WTC11 (cell line): ENCODE measurements at regions not wholly inside any gene's neighbourhood (a gene's known extent, or its start where the extent isn't known, plus 50 kb on each side); places are given as distances from the start of the nearest gene placed in this dataset.
"Not testable (repeated sequence)": the region's sequence is repeated elsewhere in the genome, so short reads cannot be mapped to it uniquely, and the experiment has no call there.

Source experiments
- ATAC-seq: fragments of 200-7000 bp; cut with Tn5 transposase; 2 replicates; pipeline ENCODE4 v1.10.0; 2021; ENCODE audit warnings: mild to moderate bottlenecking, moderate library complexity
- CTCF ChIA-PET: fragments of 300-600 bp; sonication (Branson Sonifier 250); formaldehyde crosslinking; loops from one replicate; lab custom pipeline; 2021; ENCODE audit warnings: antibody characterized with exemption; lab: Charles Lee
- POLR2A ChIA-PET: fragments of 350-600 bp; sonication (Branson Sonifier 250); formaldehyde crosslinking; loops from one replicate; lab custom pipeline; 2021; ENCODE audit warnings: antibody characterized with exemption; lab: Charles Lee
- DNase-seq: peaks from one replicate; pipeline ENCODE4 v3.0.0; 2021; ENCODE audit warnings: low spot score
- H3K27ac Mint-ChIP-seq: 2 replicates; pipeline ENCODE4 v1.8.0; 2021; ENCODE audit warnings: mixed read lengths
- H3K27me3 Mint-ChIP-seq: 2 replicates; pipeline ENCODE4 v1.8.0; 2021; ENCODE audit warnings: low read depth, mild to moderate bottlenecking, moderate library complexity, mixed read lengths
- H3K36me3 Mint-ChIP-seq: 2 replicates; pipeline ENCODE4 v1.8.0; 2021; ENCODE audit warnings: mixed read lengths
- H3K4me1 Mint-ChIP-seq: 2 replicates; pipeline ENCODE4 v1.8.0; 2022; ENCODE audit warnings: mixed read lengths
- H3K4me3 Mint-ChIP-seq: 2 replicates; pipeline ENCODE4 v1.8.0; 2021; ENCODE audit warnings: mild to moderate bottlenecking, moderate library complexity, mixed read lengths
- H3K9me3 Mint-ChIP-seq: 2 replicates; pipeline ENCODE4 v1.8.0; 2021; ENCODE audit warnings: mixed read lengths
- ERG ChIP-seq: fragments of 250-450 bp; sonication (Bioruptor Pico); IDR thresholded peaks from 2 replicates; pipeline ENCODE4 v1.8.0; 2021; ENCODE audit warnings: mild to moderate bottlenecking
- FOXP4 ChIP-seq: sonication (generic); formaldehyde crosslinking; IDR thresholded peaks from 2 replicates; pipeline ENCODE4 v1.8.0; 2022; ENCODE audit warnings: mild to moderate bottlenecking, missing genetic modification reagents
- IRF2 ChIP-seq: sonication (generic); formaldehyde crosslinking; IDR thresholded peaks from 2 replicates; pipeline ENCODE4 v1.8.0; 2022; ENCODE audit warnings: low read depth, missing genetic modification reagents, borderline replicate concordance
- NR2C2 ChIP-seq: sonication (generic); formaldehyde crosslinking; IDR thresholded peaks from 2 replicates; pipeline ENCODE4 v1.8.0; 2022; ENCODE audit warnings: mild to moderate bottlenecking, missing genetic modification reagents
- NR3C1 ChIP-seq: sonication (generic); formaldehyde crosslinking; conservative IDR thresholded peaks from 2 replicates; pipeline ENCODE4 v1.8.1; 2023; ENCODE audit warnings: low read depth, mild to moderate bottlenecking, missing genetic modification reagents
- OVOL2 ChIP-seq: fragments of 250-450 bp; sonication (Bioruptor Pico); IDR thresholded peaks from 2 replicates; pipeline ENCODE4 v1.9.0; 2021; ENCODE audit warnings: mild to moderate bottlenecking, borderline replicate concordance
- RELA ChIP-seq: sonication (generic); formaldehyde crosslinking; IDR thresholded peaks from 2 replicates; pipeline ENCODE4 v1.8.1; 2022; ENCODE audit warnings: missing genetic modification reagents, mild to moderate bottlenecking, borderline replicate concordance
- RORB ChIP-seq: fragments of 250-450 bp; sonication (Bioruptor Pico); IDR thresholded peaks from 2 replicates; pipeline ENCODE4 v1.9.0; 2021; ENCODE audit warnings: mild to moderate bottlenecking
- STAT6 ChIP-seq: sonication (generic); formaldehyde crosslinking; conservative IDR thresholded peaks from 2 replicates; pipeline ENCODE4 v1.8.1; 2023; ENCODE audit warnings: mild to moderate bottlenecking, low read depth, missing genetic modification reagents, moderate library complexity
- TP53 ChIP-seq: sonication (generic); formaldehyde crosslinking; IDR thresholded peaks from 2 replicates; pipeline ENCODE4 v1.8.1; 2023; ENCODE audit warnings: mild to moderate bottlenecking, missing genetic modification reagents
- USF2 ChIP-seq: sonication (generic); formaldehyde crosslinking; IDR thresholded peaks from 2 replicates; pipeline ENCODE4 v1.8.1; 2023; ENCODE audit warnings: mild to moderate bottlenecking, missing genetic modification reagents, moderate library complexity
- ZNF263 ChIP-seq: sonication (generic); formaldehyde crosslinking; IDR thresholded peaks from 2 replicates; pipeline ENCODE4 v1.8.1; 2022; ENCODE audit warnings: low read depth, mild to moderate bottlenecking, moderate library complexity, missing genetic modification reagents

GRCh38 chrX:3787856-3788255, 74.4 kb upstream of the PRKX start:
- POLR2A ChIA-PET = no interaction called here
- no peak overlapping the region for H3K27ac Mint-ChIP-seq
- CTCF ChIA-PET = interaction anchor here (0.7 to 1.5 kb wide), 5 partner anchors 20 to 205 kb away, joined by 3 to 7 read pairs (median 3); no protein-coding TSS in a partner anchor

GRCh38 chrX:3785822-3786221, 72.4 kb upstream of the PRKX start:
- H3K27ac Mint-ChIP-seq, ATAC-seq, H3K9me3 Mint-ChIP-seq, DNase-seq, CTCF ChIA-PET, H3K4me3 Mint-ChIP-seq, H3K27me3 Mint-ChIP-seq, POLR2A ChIA-PET, H3K36me3 Mint-ChIP-seq: not testable (repeated sequence)
- H3K4me1 Mint-ChIP-seq = peaks cover 27% of the 10 kb centered on the region

More at GRCh38 chrX:3787856-3788255, 74.4 kb upstream of the PRKX start:
- DNase-seq = no peak
- H3K4me1 Mint-ChIP-seq = peaks cover 16% of the 10 kb centered on the region
- H3K4me3 Mint-ChIP-seq = peak overlapping the region; percentile 61
- H3K9me3 Mint-ChIP-seq = no peaks in the 10 kb centered on the region
- no peaks in the 10 kb centered on the region for H3K36me3 Mint-ChIP-seq
- TF ChIP-seq ZNF263 (no peak), STAT6 (CRISPR knock-in tag) (no peak)
- ATAC-seq = no peak
- no peaks in the 10 kb centered on the region for H3K27me3 Mint-ChIP-seq

- Mint-ChIP-seq H3K4me1 (peaks cover 12% of the 10 kb centered on the region), H3K9me3 (0 out of 2 replicates have a peak, but pooled peaks cover 7% of the 10 kb centered on the region)
- no peak for DNase-seq
Observed at GRCh38 chrX:3780564-3780963, 67.1 kb upstream of the PRKX start.

GRCh38 chrX:3779546-3779945, 66.1 kb upstream of the PRKX start:
- no peaks in the 10 kb centered on the region for H3K27me3 Mint-ChIP-seq
- POLR2A ChIA-PET = no interaction called here
- peaks cover 12% of the 10 kb centered on the region for H3K4me1 Mint-ChIP-seq
- H3K27ac Mint-ChIP-seq = no peak overlapping the region
- no peak for TF ChIP-seq ERG (CRISPR knock-in tag)
- no peak for TF ChIP-seq RELA (CRISPR knock-in tag)
- TF ChIP-seq NR2C2 (CRISPR knock-in tag) = no peak
- CTCF ChIA-PET = no interaction called here
- DNase-seq = no peak
- no peaks in the 10 kb centered on the region for H3K36me3 Mint-ChIP-seq
- no peak overlapping the region for H3K4me3 Mint-ChIP-seq
- 0 out of 2 replicates have a peak, but pooled peaks cover 7% of the 10 kb centered on the region for H3K9me3 Mint-ChIP-seq
- ATAC-seq = no peak

More at GRCh38 chrX:3780564-3780963, 67.1 kb upstream of the PRKX start:
- ATAC-seq = no peak
- ChIA-PET CTCF (no interaction called here), POLR2A (no interaction called here)
- Mint-ChIP-seq H3K36me3 (no peaks in the 10 kb centered on the region), H3K27ac (no peak overlapping the region), H3K27me3 (no peaks in the 10 kb centered on the region), H3K4me3 (no peak overlapping the region)
- TF ChIP-seq USF2 (CRISPR knock-in tag) = no peak
- TF ChIP-seq IRF2 (CRISPR knock-in tag) = no peak
- no peak for TF ChIP-seq TP53 (CRISPR knock-in tag)
- no peak for TF ChIP-seq OVOL2
- TF ChIP-seq NR3C1 (CRISPR knock-in tag) = no peak
- no peak for TF ChIP-seq RORB (CRISPR knock-in tag)
- TF ChIP-seq FOXP4 (CRISPR knock-in tag) = no peak
